NCI-H524 (cell line): ENCODE measurements at regions not wholly inside any gene's neighbourhood (a gene's known extent, or its start where the extent isn't known, plus 50 kb on each side); places are given as distances from the start of the nearest gene placed in this dataset.
"Not testable (repeated sequence)": the region's sequence is repeated elsewhere in the genome, so short reads cannot be mapped to it uniquely, and the experiment has no call there.

Experiments used
- DNase-seq, 2 experiments: peaks; one replicate each; lab custom pipeline; 2025; lab: John Stamatoyannopoulos, UW

DNA sequence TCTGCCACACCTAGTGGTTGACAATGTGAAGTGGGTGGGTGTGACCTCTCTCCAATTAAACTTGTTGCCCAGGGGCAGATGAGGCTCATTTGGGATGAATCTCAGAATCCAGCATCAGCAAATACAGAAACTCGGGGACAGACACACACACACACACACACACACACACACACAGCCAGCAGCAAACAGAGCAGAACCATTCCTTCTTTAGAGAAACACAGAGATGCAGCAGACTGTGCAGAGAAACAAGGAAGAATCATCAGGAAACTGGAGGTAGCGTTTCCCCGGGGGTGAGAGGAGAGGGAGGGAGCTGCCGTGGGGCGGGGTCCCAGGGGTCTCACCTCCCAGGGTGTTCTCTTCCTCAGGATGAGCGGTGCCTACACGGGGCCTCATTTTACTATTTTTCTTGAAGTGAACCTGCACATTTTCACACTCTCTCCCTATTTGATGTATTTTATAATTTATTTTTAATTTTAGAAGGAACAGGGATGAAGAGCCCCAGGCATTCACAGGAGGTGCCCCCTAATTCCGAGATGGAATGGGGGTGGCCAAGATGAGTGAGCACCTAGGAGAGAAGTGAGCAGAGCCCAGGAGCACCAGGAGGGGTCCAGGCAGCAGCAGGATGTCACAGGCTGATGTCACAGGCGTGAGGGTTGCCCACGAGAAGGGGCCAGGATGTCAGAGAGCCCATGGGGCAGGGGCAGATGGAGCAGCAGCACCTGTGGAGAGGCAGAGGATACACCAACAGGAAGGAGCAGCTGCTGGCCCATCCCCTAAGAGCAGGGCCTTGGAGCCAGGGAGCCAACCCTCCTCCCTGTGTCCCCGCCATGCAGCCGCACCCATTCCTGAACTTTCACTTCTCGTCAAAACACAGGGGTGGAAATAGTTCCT, 85.3 kb upstream of the PPP2R2D start:
- no peak for DNase-seq

DNA sequence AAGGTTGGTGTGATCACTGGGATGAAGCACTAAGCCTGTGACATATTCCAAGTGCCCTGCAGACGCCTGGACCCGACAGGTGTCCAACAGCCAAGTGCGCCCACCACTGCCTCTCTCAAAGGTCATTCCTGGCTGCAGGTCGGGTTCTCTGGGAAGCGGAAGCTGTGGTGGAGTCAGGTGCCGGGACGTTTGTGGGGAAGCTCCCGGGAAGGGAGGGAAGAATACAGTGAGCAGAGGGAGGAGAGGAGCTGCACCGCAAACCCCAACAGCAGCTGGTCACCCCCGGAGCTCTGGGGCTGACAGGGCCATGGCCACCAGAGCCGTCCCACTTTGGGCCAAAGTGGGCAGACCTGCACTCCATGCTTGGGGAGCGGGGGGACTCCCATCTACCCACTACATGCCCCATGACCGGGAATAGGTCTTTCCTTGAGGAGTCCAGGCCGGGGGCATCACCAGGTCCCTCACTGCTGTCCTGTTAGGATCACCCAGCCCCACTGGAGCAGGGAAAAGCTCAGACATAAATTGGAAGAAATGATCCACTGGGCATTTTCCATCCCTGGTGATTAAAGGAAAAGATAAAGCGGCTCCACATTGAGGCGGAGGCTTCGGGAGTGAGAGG, 84.5 kb upstream of the PPP2R2D start:
- DNase-seq: no peak

DNA sequence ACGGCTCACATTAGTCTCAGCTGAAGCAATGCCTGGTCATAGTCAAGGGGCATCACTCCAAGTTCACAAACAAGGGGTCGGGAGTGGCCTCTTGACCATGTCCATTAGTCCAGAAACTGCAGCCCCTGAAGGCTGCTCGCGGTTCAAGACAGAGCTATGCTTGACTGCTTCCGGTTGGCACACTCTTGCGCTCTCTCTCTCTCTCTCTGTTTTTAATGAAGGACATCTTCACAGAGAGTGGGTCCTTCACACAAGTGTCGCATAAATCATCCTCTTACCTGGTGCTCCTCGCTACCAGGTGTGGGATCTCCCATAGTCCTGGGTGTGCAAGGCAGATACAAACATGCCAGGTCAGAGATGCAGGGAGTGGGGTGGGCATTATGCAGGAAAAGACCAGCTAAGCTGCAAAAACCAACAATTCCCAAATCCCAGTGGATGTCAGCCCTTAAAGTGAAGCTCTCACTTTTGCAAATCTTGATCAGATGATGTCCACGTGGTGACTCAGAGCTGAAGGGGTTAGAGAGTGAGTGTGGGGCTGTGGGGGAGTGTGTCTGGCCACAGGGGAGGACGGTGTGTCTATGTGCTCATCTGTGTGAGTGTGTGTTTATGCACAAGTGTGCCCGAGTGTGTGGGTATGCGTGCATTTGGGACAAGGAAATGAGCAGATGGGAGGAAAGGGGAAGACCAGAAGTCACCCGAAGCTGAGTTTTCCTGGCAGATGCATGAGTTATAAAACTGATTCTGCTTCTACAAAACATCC, 83.7 kb upstream of the PPP2R2D start:
- DNase-seq: no peak

DNA sequence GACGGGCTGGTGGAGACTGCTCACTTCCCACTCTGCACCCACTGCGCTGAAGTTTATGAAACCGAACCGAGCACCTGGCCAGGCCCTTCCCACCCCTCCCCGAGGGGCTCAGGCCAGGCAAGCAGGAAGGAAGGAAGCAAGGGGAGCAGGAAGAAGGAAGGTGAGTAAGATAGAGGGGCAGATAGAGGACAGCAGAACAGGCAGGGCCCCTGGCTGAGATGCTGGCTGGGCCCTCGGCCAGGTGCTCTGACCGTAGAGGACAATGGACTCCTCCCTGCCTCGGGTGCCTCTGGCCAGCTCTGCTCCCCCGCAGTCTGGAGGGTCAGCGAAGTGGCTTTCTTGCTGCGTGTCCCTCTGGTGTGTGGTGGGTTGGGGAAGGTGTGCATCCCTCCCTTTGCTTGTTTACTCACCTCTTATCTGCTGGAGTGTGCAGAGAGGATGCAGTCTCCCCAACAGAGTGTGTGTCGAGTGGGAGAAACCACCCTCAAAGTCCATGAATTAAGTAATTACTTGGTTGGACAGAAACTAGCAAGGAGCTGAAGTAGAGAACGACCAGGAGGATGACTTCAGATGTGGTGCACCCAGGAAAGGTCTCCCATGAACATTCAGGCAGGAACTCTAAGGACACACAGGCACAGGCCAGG, 82.8 kb upstream of the PPP2R2D start:
- no peak for DNase-seq

DNA sequence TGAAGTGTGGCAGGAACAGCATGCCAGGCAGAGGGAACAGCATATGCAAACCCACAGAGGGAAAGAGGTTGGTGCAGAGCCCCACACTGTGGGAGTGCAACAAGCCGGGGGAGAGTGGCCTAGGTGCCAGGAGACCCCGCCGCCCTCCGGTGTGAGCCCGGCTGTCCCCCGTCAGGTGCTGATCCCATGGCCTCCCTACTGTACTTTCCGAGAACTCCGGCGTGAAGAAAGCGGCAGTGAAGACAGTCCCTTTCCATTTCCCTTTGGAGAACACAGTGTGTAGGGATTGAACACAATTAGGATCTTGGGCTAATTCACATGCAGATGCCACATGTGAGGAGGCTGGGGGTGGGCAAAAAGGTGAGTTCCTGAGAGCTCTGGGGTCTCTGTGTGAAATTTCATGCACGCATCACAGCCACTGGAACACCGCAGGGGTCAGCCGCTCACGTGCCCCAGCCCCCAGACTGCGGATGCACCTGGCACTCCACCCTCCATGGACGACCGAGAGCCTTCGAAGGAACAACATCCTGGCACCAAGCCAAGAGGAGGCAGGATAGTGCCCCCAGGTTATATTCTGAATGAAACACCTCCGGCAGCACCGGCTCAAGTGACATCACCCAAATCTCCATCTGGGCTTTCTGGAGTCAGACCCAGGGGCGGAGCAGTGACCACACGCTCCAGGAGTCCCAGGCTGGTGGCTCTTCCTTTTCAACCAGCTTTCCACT, 82.1 kb upstream of the PPP2R2D start:
- peak in 1 of 2 experiments; percentile 36 for DNase-seq

DNA sequence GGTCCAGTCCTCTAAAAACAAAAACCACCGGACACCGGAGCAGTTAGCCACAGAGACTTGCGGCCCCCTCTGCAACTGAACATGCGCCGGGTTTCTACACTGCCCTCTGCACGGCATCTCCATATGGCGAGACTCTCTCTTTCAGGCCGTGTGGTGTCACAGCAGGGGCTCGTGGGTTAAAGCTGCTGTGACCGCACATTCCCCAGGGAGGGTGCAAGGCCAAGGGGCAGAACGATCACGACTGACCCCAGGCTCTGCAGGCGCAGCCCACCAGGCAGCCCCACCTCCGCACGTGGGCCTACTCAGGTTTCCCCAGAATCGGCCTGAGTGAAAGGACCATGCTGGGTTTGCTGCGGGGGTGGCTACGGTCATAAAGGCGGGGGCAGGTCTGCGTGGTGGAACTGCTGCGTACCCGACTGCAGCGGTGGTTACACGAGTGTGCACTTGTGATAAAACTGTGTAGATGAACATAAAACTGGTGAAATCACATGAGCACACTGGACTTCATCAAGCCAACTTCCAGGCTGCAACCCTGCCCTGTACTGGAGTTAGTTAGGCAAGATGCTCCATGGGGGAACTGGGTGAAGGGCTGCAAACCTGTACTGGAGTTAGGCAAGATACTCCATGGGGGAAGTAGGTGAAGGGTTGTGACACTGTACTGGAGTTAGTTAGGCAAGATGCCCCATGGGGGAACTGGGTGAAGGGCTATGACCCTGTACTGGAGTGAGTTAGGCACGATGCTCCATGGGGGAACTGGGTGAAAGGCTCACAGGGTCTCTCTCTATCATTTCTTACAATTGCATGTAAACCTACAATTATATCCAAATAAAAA, 81.4 kb upstream of the PPP2R2D start:
- peak in 1 of 2 experiments; percentile 5 for DNase-seq

DNA sequence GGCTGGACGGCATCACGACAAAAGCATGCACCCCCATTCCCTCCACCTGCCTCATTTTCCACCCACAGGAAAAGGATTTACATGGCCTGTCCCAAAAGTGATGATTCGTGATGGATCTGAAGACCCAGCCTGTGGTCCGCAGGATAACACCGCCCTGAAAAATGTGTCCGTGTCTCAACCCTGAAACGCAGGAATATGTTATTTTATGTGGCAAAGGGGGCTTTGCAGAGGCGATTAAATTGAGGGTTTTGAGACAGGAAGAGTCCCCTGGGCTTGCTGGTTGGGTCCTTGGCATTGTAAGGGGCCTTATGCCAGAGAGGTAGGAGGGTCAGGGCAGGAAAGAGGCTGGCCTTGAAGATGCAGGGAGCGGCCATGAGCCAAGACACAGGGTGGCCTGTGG, 80.2 kb upstream of the PPP2R2D start:
- no peak for DNase-seq

DNA sequence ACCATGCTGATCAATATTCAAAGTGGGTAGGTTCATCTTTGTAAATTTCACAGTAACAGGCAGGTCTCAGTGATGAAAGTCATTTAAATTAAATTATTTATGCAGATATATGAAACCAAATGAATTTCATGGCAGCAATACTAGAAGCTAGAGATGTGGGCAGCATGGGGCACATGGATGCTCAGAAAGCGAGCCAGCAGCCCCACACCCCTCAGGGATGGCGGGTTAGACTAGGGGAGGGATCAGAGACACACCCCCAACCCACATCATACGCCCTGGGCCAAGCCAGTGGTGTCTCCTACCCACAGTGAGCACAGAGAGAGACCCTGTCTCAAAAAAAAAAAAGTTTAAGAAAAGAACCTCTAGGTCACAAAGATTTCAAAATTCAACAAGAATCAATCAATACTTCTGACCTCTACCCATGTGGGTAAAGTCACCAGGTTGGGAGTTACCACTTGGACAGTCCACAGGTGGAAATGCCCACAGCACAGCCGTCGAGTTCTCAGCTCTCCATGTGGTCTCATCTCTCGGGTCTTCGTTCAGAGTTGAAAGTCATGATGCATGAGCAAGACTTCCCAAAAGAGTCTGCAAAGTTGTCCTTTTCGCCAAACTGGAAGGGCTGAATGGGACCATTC, 79.3 kb upstream of the PPP2R2D start:
- DNase-seq: no peak

DNA sequence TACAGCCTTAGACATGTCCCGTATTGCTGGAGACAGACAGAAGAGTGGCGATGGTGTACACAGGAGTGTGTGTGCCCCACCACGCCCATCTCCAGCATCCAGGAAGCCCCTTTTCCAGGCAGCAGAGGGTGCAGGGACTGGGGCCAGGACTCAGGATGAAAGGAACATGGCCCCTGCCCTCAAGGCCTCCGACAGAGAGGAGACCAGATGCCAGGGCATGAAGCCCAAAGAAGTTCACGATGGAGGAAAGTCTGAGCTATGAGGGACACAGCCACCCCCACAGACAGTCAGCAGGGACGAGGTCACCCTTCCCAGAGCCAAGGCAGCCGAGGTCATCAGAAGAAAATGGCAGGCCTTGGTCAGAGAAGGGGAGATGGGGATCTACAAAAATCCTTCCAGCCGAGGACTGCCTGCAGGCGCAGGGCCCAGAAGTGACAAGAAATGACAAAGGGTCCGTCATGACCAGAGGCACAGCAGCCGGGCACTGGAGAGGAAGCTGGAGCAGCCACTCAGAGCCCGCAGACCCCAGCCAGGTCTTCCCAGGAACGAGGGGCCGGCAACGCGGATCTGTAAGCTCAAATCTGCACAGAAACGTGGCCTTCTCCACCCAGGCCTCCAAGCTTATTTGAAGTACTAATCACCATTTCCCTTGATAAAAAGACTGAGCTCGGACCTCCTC, 78.7 kb upstream of the PPP2R2D start:
- DNase-seq: no peak

DNA sequence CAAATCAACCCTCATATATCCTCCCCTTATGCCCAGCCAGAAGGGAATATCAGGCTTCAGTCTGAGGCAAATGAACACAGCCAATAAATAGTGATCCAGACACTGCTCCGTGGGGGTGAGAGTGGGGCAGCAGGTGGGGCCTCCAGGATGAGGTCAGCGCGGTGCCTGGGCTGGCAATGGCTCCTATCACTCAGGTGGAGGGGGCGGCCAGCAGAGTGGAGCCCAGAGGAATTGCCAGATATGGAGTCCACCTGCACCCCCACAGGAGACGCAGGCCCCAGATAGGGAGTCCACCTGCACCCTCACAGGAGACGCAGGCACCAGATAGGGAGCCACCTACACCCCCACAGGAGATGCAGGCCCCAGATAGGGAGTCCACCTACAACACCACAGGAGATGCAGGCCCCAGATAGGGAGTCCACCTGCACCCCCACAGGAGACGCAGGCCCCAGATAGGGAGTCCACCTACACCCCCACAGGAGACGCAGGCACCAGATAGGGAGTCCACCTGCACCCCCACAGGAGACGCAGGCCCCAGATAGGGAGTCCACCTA, 78.0 kb upstream of the PPP2R2D start:
- DNase-seq: no peak

DNA sequence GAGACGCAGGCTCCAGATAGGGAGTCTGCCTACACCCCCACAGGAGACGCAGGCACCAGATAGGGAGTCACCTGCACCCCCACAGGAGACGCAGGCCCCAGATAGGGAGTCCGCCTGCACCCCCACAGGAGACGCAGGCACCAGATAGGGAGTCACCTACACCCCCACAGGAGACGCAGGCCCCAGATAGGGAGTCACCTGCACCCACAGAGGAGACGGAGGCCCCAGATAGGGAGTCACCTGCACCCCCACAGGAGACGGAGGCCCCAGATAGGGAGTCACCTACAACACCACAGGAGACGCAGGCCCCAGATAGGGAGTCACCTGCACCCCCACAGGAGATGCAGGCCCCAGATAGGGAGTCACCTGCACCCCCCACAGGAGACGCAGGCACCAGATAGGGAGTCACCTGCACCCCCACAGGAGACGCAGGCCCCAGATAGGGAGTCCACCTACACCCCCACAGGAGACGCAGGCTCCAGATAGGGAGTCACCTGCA, 77.2 kb upstream of the PPP2R2D start:
- not testable (repeated sequence) for DNase-seq

DNA sequence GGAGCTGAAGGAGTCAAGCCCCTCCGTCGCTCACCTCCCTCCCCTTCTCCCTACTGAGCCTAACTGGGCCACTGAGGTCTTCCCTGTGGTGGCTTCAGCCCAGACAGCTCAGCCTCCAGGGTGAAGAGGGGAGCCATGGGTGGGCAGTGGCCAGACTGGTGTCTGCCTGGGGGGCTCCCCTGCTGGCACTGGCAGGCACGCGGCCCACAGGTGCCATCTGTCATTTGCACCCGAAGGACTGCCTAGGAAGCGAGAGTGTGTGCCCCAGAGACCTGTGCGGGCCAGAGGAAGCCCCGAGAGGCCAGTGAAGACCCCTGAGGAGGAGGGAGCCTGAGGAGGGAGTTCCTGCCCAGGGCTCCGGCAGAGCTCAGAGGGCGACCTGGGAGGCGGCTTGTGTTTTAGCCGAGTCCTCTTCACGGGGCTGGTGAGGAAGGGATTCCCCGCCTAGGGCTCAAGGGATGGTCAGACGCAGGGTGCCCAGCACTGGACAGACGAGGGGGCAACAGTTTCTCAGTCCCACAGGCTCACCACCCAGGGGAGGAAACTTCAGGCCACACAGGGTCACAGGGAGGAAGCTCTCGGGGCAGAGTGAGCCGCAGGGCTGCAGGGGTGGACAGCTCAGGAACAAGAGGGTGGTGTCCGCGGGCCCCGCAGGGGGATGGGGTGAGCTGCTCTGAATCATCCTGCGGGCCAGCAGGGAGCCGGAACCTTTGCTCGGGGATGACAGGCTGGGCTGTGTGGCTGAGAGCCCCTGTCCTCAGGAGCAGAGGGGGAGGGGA, 76.2 kb upstream of the PPP2R2D start:
- DNase-seq: no peak

DNA sequence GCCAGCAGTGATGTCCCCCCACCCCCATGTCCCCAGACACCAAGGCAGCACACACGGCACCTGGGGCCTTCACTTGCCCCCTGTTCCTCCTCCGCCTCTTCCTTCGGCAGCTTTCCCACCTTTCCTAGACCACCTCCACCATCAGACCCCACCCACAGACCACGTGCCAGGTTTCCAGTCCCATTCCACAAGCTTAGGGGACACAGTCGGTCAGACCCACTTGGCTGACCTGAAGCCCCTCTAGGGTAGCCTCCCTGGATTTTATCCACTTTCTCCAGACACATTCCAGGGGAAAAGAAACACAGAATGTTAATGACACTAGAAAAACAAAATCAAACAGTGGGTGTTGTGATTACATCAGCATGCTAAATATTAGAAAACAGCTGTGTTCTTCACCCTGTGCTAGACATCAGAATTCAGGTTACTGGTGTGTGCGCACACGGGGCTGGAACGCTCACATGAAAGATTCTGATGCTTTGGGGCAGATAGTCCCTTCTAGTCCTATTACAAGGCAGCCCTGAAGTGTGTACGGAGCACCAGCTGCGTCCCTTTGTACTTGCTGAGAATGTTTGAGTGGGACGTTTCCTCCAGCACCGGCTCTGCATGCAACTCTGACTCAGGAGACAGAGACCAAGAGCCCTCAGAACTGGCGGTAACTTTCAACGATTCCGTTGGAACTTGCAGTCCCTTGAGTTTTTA, 75.5 kb upstream of the PPP2R2D start:
- DNase-seq: peak in 1 of 2 experiments; percentile 3

DNA sequence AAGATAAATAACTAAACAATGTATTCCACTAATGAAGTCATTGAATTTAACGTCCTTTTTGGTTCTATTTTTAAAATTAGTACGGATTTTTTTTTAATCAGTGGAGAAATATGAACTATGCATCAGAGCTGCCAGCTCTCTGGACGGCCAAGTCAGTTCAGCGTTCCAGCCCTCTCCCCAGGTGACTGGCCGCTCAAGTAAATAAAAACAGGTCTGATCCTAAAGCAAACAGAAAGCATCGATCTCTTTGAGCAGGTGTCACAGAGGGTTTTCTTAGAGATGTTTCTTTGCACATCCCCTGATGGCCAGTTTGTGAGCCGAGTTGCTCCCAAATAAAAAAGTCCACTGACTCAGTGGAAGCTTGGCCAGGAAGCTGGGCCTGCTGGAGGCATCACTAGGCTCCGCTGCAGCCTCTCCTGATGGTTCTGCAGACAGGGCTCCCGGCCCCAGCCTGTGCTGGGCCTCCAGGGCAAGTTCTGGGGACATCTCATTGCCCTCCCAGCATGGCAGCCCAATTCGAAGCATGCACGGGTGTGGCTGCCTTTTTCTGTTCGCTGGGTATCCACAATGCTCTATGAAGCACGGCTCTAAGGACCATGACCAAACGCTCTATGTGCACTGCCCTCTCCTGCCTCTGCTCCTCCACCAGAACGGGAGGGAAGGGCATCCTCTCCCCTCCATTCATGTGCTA, 74.7 kb upstream of the PPP2R2D start:
- DNase-seq: no peak

DNA sequence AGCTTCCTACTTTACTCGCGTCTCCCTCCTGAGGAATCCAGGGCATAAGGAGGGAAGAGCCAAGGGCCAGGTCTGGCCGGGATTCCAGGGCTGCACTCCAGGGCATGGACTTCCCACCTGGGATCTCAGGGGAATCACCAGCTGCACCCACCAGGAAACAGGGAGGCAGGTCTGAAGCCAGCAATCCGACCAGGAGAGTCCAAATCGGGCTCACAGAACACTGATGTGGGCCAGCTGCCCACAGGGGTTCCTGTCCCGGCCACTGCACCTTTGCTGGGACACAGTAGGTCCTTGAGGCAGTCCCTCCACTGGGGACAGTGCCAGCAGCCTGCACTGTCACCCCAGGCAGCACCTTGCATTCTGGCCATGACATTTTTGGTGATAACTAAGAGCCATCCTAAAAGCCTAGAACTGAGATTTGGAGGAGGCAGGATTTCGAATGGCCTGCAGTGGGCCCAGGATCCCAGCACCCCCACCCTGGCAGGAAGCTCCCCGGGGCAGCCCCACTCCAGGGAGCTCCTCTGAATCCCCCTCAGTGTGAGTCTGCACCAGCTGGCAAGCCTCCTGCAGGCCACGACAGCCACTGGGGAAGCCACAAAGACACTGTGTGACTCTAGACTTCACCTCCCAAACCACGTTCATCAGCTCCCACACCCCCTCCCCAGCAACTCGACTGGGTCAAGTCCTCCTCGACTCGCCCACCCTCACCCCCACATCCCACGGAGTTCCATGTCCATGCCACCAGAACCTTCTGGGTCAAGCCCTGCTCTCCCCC, 71.5 kb upstream of the PPP2R2D start:
- DNase-seq: no peak

DNA sequence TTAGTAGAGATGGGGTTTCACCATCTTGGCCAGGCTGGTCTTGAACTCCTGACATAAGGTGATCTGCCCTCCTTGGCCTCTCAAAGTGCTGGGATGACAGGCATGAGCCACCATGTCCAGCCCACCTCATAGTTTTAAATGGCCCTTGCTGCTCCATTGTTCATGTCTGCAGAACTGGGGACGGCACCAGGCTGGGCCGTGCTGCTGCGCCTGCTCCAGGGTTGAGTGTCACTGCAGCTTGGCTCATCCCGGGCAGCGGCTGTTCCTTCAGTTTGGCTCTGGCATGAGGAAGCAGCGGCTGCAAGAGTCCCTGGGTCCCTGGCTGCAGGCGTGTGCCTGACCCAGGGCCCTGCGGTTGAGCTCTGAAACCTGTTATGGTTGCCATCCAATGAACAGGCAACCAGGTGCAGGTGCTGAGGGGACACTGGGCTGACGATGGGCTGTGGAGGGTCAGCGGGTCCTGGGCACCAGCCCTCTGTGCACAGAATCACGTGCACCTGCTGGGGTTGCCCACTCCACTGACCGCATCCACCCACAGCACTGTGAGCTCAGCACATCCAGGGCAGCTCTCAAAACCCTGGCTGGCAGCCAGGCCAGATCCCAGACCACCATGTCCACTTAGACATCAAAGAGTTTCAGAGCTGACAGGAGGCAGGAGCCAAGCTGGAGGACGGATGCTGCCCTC, 70.2 kb upstream of the PPP2R2D start:
- DNase-seq: no peak
